ENCODE measurements at regions not wholly inside any gene's neighbourhood (a gene's known extent, or its start where the extent isn't known, plus 50 kb on each side); places are given as distances from the start of the nearest gene placed in this dataset.

- peak overlapping the region; percentile 92 for H3K56ac ChIP-seq (replicated peaks; ENCODE audit: insufficient read length, low read depth, low read length)
- no peak overlapping the region for H3K14ac ChIP-seq (ENCODE audit: insufficient read length)
- no peak overlapping the region for H4K5ac ChIP-seq (ENCODE audit: insufficient read length, low read depth, low read length)
- POLR2A ChIA-PET (ENCODE audit: partially characterized antibody) = interaction anchor here (1.0 kb wide), 1 partner anchor 14 kb away, joined by 3 read pairs; no protein-coding TSS in a partner anchor
- no peak overlapping the region for H3K9ac ChIP-seq (replicated peaks in 1 of 4; ENCODE audit: extremely low read depth in 1 of 4, low read depth in 3 of 4, low read length in 3 of 4)
- H3K23me2 ChIP-seq (ENCODE audit: low read depth, low read length) = peaks cover 6% of the 10 kb centered on the region; the same call in 1 of the 2 replicates
- H2BK120ac ChIP-seq (replicated peaks; ENCODE audit: low read depth, low read length) = no peak overlapping the region
- H2BK5ac ChIP-seq (ENCODE audit: low read depth, low read length) = no peak overlapping the region
- CTCF ChIA-PET (ENCODE audit: partially characterized antibody) = interaction anchor here (0.7 to 1.6 kb wide), 6 partner anchors 16 to 424 kb away, joined by 3 to 7 read pairs (median 4); no protein-coding TSS in a partner anchor
- H3K4me3 ChIP-seq (ENCODE audit: extremely low read depth in 1 of 4, insufficient read depth in 2 of 4, low read depth in 3 of 4, low read length in 4 of 4) = no peak overlapping the region
- WGBS, 2 experiments (ENCODE audit: extremely low coverage in 1 of 2, insufficient coverage in 1 of 2, insufficient read length in 1 of 2, insufficient replicate concordance in 2 of 2, low coverage in 1 of 2, low lambda C conversion rate in 2 of 2, missing lambda C conversion rate in 1 of 2) = 90% methylated on average over 8 of the region's 8 CpGs; no CpG with 5 or more reads in 1 of the 2 experiments
- H3K27ac ChIP-seq (ENCODE audit: low read depth, low read length) = no peak overlapping the region
- no peak overlapping the region for H3K18ac ChIP-seq (ENCODE audit: extremely low read depth, low read length)
- no peak overlapping the region for H4K8ac ChIP-seq (ENCODE audit: extremely low read depth, insufficient read depth, low read length)
- no peaks in the 10 kb centered on the region; a peak in 3 of 7 replicates for H3K4me1 ChIP-seq (replicated peaks in 1 of 4; ENCODE audit: control insufficient read depth in 3 of 4, insufficient read depth in 4 of 4, low read length in 3 of 4)
- H3K4me2 ChIP-seq (ENCODE audit: insufficient read depth in 1 of 2, low read depth in 2 of 2, low read length in 2 of 2) = no peak overlapping the region
- no peak overlapping the region for H2BK15ac ChIP-seq (ENCODE audit: low read length)
- no peaks in the 10 kb centered on the region for H3K79me2 ChIP-seq (ENCODE audit: control insufficient read depth in 1 of 2, insufficient read depth in 2 of 2, low read length in 2 of 2)
- no peak overlapping the region for H2AK5ac ChIP-seq (ENCODE audit: low read depth, low read length)
- peaks cover 0 to 4% of the 10 kb centered on the region in 2 experiments for H4K20me1 ChIP-seq (replicated peaks in 1 of 2; ENCODE audit: control insufficient read depth in 1 of 2, insufficient read depth in 2 of 2, low read length in 2 of 2)
- no peak overlapping the region for H2AFZ ChIP-seq (ENCODE audit: low read length)
- no peak overlapping the region for H4K91ac ChIP-seq (replicated peaks; ENCODE audit: insufficient read length, low read length)
- H3K23ac ChIP-seq (ENCODE audit: insufficient read length) = no peak overlapping the region
- no peak overlapping the region for H2BK12ac ChIP-seq (ENCODE audit: low read depth, low read length)
- no peak for FAIRE-seq
- H3K27me3 ChIP-seq (replicated peaks in 1 of 4; ENCODE audit: control insufficient read depth in 3 of 4, extremely low read depth in 1 of 4, insufficient read depth in 3 of 4, low read length in 3 of 4) = no peaks in the 10 kb centered on the region; a peak in 1 of 7 replicates
- DNase-seq (ENCODE audit: low read depth in 1 of 2, low spot score in 2 of 2) = no peak
- H3K79me1 ChIP-seq (ENCODE audit: low read depth, low read length) = no peaks in the 10 kb centered on the region
- H3K36me3 ChIP-seq (ENCODE audit: control insufficient read depth in 2 of 4, insufficient read depth in 4 of 4, low read length in 3 of 4) = no peaks in the 10 kb centered on the region
- H3K4ac ChIP-seq (replicated peaks; ENCODE audit: insufficient read length, low read depth, low read length) = no peak overlapping the region
- no peaks in the 10 kb centered on the region for H3K9me3 ChIP-seq (ENCODE audit: insufficient read depth in 2 of 2, low read depth in 1 of 2, low read length in 1 of 2)
- H2BK20ac ChIP-seq (ENCODE audit: low read length) = no peak overlapping the region
- TF ChIP-seq ZNF274 (IDR thresholded peaks at IDR 0.05; ENCODE audit: borderline replicate concordance, extremely low read depth, low read length) (no peak), POLR2AphosphoS5 (IDR thresholded peaks at IDR 0.05; ENCODE audit: low read depth, low read length) (no peak), SP1 (IDR thresholded peaks at IDR 0.05; ENCODE audit: low read depth, low read length) (no peak), ATF2 (IDR thresholded peaks at IDR 0.05; ENCODE audit: low read length) (no peak), SAP30 (IDR thresholded peaks at IDR 0.05; ENCODE audit: insufficient read depth, insufficient replicate concordance, low read length) (no peak), SP4 (IDR thresholded peaks at IDR 0.05; ENCODE audit: low read length) (no peak), EGR1 (IDR thresholded peaks at IDR 0.05; ENCODE audit: borderline replicate concordance, low read depth, low read length) (no peak), CEBPB (IDR thresholded peaks at IDR 0.05; ENCODE audit: low read depth, low read length) (no peak), CHD2 (IDR thresholded peaks at IDR 0.05; ENCODE audit: low read length) (no peak), JUN (IDR thresholded peaks at IDR 0.05; ENCODE audit: low read depth, low read length) (no peak), CBX8 (IDR thresholded peaks at IDR 0.05; ENCODE audit: borderline replicate concordance, low read depth, low read length) (no peak), TAF1 (IDR thresholded peaks at IDR 0.05; ENCODE audit: low read depth, low read length) (no peak), BACH1 (IDR thresholded peaks at IDR 0.05; ENCODE audit: low read length) (no peak), MAX (IDR thresholded peaks at IDR 0.05) (no peak)
Measured at GRCh38 chr9:96158147-96158546, 143.8 kb downstream of the HSD17B3 start.
